ENCODE measurements at regions not wholly inside any gene's neighbourhood (a gene's known extent, or its start where the extent isn't known, plus 50 kb on each side); places are given as distances from the start of the nearest gene placed in this dataset.

- DNase-seq (ENCODE audit: low spot score) (no peak), ATAC-seq (ENCODE audit: low read depth) (peak; percentile 50)
- no peak for TF ChIP-seq CTCF (IDR thresholded peaks at IDR 0.05; ENCODE audit: poor library complexity, severe bottlenecking)
- Histone ChIP-seq H3K9me3 (ENCODE audit: severe bottlenecking) (peaks cover 3% of the 10 kb centered on the region), H3K36me3 (ENCODE audit: low read depth) (no peaks in the 10 kb centered on the region), H3K27me3 (ENCODE audit: insufficient read depth, poor library complexity, severe bottlenecking) (no peaks in the 10 kb centered on the region), H3K4me3 (ENCODE audit: severe bottlenecking) (no peak overlapping the region), H3K27ac (ENCODE audit: poor library complexity, severe bottlenecking) (no peak overlapping the region), H3K4me1 (ENCODE audit: insufficient read depth, poor library complexity, severe bottlenecking) (peaks cover 21% of the 10 kb centered on the region)
These were observed 213.5 kb upstream of the PTGFR start for GRCh38 chr1:78277253-78277652.

- H3K4me1 ChIP-seq (ENCODE audit: insufficient read depth, poor library complexity, severe bottlenecking): peaks cover 21% of the 10 kb centered on the region
- peak; percentile 90 for ATAC-seq (ENCODE audit: low read depth)
- peaks cover 3% of the 10 kb centered on the region for H3K9me3 ChIP-seq (ENCODE audit: severe bottlenecking)
- no peak overlapping the region for H3K4me3 ChIP-seq (ENCODE audit: severe bottlenecking)
- no peaks in the 10 kb centered on the region for H3K27me3 ChIP-seq (ENCODE audit: insufficient read depth, poor library complexity, severe bottlenecking)
- peak overlapping the region; percentile 48 for H3K27ac ChIP-seq (ENCODE audit: poor library complexity, severe bottlenecking)
- no peak for TF ChIP-seq CTCF (IDR thresholded peaks at IDR 0.05; ENCODE audit: poor library complexity, severe bottlenecking)
- no peaks in the 10 kb centered on the region for H3K36me3 ChIP-seq (ENCODE audit: low read depth)
- DNase-seq (ENCODE audit: low spot score): no peak
These were observed 211.7 kb upstream of the PTGFR start for GRCh38 chr1:78279051-78279450.

GRCh38 chr1:78280626-78281025, 210.1 kb upstream of the PTGFR start:
- Histone ChIP-seq H3K4me3 (ENCODE audit: severe bottlenecking) (no peak overlapping the region), H3K36me3 (ENCODE audit: low read depth) (no peaks in the 10 kb centered on the region), H3K27ac (ENCODE audit: poor library complexity, severe bottlenecking) (no peak overlapping the region), H3K4me1 (ENCODE audit: insufficient read depth, poor library complexity, severe bottlenecking) (peaks cover 21% of the 10 kb centered on the region), H3K9me3 (ENCODE audit: severe bottlenecking) (peaks cover 3% of the 10 kb centered on the region), H3K27me3 (ENCODE audit: insufficient read depth, poor library complexity, severe bottlenecking) (no peaks in the 10 kb centered on the region)
- no peak for ATAC-seq (ENCODE audit: low read depth)
- no peak for DNase-seq (ENCODE audit: low spot score)
- TF ChIP-seq CTCF (IDR thresholded peaks at IDR 0.05; ENCODE audit: poor library complexity, severe bottlenecking): no peak

- ATAC-seq (ENCODE audit: low read depth): no peak
- no peak for TF ChIP-seq CTCF (IDR thresholded peaks at IDR 0.05; ENCODE audit: poor library complexity, severe bottlenecking)
- peaks cover 27% of the 10 kb centered on the region for H3K4me1 ChIP-seq (ENCODE audit: insufficient read depth, poor library complexity, severe bottlenecking)
These were observed 209.2 kb upstream of the PTGFR start for GRCh38 chr1:78281580-78281979.

GRCh38 chr1:78283691-78284090, 207.1 kb upstream of the PTGFR start:
- Histone ChIP-seq H3K36me3 (ENCODE audit: low read depth) (no peaks in the 10 kb centered on the region), H3K9me3 (ENCODE audit: severe bottlenecking) (peaks cover 3% of the 10 kb centered on the region), H3K27ac (ENCODE audit: poor library complexity, severe bottlenecking) (no peak overlapping the region), H3K4me1 (ENCODE audit: insufficient read depth, poor library complexity, severe bottlenecking) (peaks cover 20% of the 10 kb centered on the region), H3K27me3 (ENCODE audit: insufficient read depth, poor library complexity, severe bottlenecking) (no peaks in the 10 kb centered on the region), H3K4me3 (ENCODE audit: severe bottlenecking) (no peak overlapping the region)
- ATAC-seq (ENCODE audit: low read depth) (no peak), DNase-seq (ENCODE audit: low spot score) (no peak)
- TF ChIP-seq CTCF (IDR thresholded peaks at IDR 0.05; ENCODE audit: poor library complexity, severe bottlenecking): no peak

More at GRCh38 chr1:78281580-78281979, 209.2 kb upstream of the PTGFR start:
- H3K27me3 ChIP-seq (ENCODE audit: insufficient read depth, poor library complexity, severe bottlenecking): no peaks in the 10 kb centered on the region
- H3K36me3 ChIP-seq (ENCODE audit: low read depth): no peaks in the 10 kb centered on the region
- H3K9me3 ChIP-seq (ENCODE audit: severe bottlenecking): peaks cover 3% of the 10 kb centered on the region
- DNase-seq (ENCODE audit: low spot score): no peak
- H3K4me3 ChIP-seq (ENCODE audit: severe bottlenecking): no peak overlapping the region
- H3K27ac ChIP-seq (ENCODE audit: poor library complexity, severe bottlenecking): no peak overlapping the region
